H1 (cell line): ENCODE measurements at regions not wholly inside any gene's neighbourhood (a gene's known extent, or its start where the extent isn't known, plus 50 kb on each side); places are given as distances from the start of the nearest gene placed in this dataset.

Source experiments
- BACH1 ChIP-seq: IDR thresholded peaks from 2 replicates; pipeline ENCODE4 v1.6.1; 2012; ENCODE audit warnings: low read length, improper control_type of control experiment
- GABPA ChIP-seq: IDR thresholded peaks from 2 replicates; pipeline ENCODE4 v1.6.1; 2011; ENCODE audit warnings: mild to moderate bottlenecking, low read length, moderate library complexity, borderline replicate concordance; ENCODE audit not compliant: insufficient read depth
- JUN ChIP-seq: IDR thresholded peaks from 2 replicates; pipeline ENCODE4 v1.6.1; 2011; ENCODE audit warnings: low read depth, mild to moderate bottlenecking, improper control_type of control experiment, low read length
- SIX5 ChIP-seq: IDR thresholded peaks from 2 replicates; pipeline ENCODE4 v1.6.1; 2011; ENCODE audit warnings: mild to moderate bottlenecking, low read depth, low read length
- USF2 ChIP-seq: IDR thresholded peaks from 2 replicates; pipeline ENCODE4 v1.6.1; 2011; ENCODE audit warnings: low read length, improper control_type of control experiment
- TF ChIP-seq, protein P1 (sequence below): fragments of 300-600 bp; sonication (generic); IDR thresholded peaks from 2 replicates; pipeline ENCODE4 v1.7.1; 2012; ENCODE audit warnings: low read length, moderate library complexity, mild to moderate bottlenecking, inconsistent platforms; ENCODE audit not compliant: insufficient replicate concordance
- TF ChIP-seq, protein P2 (sequence below): IDR thresholded peaks from 2 replicates; pipeline ENCODE4 v1.6.1; 2011; ENCODE audit warnings: low read depth, mild to moderate bottlenecking, low read length; ENCODE audit not compliant: insufficient read depth
- TF ChIP-seq, protein P3 (sequence below): IDR thresholded peaks from 2 replicates; pipeline ENCODE4 v1.6.1; 2012; ENCODE audit warnings: inconsistent platforms

DNA sequence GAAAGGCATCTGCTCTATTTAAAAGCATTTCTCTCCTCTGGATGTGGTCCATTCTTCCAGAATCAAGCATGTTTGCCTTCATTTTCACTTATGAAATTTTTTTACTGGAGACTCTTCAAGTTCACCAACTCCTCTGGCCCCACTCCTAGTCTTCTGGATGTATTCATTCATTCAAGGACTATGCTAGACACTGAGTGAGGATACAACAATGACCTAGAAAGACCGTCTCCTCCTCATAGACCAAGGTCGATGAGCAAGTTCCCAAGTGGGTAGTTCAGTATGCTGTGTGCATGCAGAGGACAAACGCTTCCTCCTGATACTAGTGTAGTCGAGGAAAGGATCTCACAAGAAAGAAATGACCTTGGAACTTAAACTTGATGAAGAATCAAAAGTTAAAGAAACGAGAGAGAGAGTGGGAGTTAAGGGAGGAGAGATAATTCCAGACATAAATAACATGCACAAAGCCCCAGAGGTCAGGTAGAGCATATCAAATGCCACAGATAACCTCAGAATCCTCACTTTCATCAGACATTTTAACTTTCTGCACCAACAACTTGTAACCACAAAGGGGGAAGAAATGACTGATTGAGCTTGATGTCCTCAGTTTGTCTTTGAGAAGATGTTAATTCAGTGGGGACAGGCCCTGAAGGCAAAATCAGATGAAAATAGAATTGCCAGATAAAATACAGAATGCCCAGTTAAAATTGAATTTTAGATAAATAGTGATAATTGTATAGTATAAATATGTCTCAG lies 149.4 kb downstream of the IMPG2 start (continued):
- TF ChIP-seq, protein P1, sequence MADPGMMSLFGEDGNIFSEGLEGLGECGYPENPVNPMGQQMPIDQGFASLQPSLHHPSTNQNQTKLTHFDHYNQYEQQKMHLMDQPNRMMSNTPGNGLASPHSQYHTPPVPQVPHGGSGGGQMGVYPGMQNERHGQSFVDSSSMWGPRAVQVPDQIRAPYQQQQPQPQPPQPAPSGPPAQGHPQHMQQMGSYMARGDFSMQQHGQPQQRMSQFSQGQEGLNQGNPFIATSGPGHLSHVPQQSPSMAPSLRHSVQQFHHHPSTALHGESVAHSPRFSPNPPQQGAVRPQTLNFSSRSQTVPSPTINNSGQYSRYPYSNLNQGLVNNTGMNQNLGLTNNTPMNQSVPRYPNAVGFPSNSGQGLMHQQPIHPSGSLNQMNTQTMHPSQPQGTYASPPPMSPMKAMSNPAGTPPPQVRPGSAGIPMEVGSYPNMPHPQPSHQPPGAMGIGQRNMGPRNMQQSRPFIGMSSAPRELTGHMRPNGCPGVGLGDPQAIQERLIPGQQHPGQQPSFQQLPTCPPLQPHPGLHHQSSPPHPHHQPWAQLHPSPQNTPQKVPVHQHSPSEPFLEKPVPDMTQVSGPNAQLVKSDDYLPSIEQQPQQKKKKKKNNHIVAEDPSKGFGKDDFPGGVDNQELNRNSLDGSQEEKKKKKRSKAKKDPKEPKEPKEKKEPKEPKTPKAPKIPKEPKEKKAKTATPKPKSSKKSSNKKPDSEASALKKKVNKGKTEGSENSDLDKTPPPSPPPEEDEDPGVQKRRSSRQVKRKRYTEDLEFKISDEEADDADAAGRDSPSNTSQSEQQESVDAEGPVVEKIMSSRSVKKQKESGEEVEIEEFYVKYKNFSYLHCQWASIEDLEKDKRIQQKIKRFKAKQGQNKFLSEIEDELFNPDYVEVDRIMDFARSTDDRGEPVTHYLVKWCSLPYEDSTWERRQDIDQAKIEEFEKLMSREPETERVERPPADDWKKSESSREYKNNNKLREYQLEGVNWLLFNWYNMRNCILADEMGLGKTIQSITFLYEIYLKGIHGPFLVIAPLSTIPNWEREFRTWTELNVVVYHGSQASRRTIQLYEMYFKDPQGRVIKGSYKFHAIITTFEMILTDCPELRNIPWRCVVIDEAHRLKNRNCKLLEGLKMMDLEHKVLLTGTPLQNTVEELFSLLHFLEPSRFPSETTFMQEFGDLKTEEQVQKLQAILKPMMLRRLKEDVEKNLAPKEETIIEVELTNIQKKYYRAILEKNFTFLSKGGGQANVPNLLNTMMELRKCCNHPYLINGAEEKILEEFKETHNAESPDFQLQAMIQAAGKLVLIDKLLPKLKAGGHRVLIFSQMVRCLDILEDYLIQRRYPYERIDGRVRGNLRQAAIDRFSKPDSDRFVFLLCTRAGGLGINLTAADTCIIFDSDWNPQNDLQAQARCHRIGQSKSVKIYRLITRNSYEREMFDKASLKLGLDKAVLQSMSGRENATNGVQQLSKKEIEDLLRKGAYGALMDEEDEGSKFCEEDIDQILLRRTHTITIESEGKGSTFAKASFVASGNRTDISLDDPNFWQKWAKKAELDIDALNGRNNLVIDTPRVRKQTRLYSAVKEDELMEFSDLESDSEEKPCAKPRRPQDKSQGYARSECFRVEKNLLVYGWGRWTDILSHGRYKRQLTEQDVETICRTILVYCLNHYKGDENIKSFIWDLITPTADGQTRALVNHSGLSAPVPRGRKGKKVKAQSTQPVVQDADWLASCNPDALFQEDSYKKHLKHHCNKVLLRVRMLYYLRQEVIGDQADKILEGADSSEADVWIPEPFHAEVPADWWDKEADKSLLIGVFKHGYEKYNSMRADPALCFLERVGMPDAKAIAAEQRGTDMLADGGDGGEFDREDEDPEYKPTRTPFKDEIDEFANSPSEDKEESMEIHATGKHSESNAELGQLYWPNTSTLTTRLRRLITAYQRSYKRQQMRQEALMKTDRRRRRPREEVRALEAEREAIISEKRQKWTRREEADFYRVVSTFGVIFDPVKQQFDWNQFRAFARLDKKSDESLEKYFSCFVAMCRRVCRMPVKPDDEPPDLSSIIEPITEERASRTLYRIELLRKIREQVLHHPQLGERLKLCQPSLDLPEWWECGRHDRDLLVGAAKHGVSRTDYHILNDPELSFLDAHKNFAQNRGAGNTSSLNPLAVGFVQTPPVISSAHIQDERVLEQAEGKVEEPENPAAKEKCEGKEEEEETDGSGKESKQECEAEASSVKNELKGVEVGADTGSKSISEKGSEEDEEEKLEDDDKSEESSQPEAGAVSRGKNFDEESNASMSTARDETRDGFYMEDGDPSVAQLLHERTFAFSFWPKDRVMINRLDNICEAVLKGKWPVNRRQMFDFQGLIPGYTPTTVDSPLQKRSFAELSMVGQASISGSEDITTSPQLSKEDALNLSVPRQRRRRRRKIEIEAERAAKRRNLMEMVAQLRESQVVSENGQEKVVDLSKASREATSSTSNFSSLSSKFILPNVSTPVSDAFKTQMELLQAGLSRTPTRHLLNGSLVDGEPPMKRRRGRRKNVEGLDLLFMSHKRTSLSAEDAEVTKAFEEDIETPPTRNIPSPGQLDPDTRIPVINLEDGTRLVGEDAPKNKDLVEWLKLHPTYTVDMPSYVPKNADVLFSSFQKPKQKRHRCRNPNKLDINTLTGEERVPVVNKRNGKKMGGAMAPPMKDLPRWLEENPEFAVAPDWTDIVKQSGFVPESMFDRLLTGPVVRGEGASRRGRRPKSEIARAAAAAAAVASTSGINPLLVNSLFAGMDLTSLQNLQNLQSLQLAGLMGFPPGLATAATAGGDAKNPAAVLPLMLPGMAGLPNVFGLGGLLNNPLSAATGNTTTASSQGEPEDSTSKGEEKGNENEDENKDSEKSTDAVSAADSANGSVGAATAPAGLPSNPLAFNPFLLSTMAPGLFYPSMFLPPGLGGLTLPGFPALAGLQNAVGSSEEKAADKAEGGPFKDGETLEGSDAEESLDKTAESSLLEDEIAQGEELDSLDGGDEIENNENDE: no peak
- TF ChIP-seq, protein P2, sequence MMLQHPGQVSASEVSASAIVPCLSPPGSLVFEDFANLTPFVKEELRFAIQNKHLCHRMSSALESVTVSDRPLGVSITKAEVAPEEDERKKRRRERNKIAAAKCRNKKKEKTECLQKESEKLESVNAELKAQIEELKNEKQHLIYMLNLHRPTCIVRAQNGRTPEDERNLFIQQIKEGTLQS: no peak
- TF ChIP-seq GABPA (no peak), BACH1 (no peak), JUN (no peak), SIX5 (no peak), USF2 (no peak)
- TF ChIP-seq, protein P3, sequence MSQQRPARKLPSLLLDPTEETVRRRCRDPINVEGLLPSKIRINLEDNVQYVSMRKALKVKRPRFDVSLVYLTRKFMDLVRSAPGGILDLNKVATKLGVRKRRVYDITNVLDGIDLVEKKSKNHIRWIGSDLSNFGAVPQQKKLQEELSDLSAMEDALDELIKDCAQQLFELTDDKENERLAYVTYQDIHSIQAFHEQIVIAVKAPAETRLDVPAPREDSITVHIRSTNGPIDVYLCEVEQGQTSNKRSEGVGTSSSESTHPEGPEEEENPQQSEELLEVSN: no peak
